NK-92 treated with Interleukin-12 subunit alpha and Interleukin-12 subunit beta, amount 100 ng/mL, for 24 hours (cell line): ENCODE measurements at regions not wholly inside any gene's neighbourhood (a gene's known extent, or its start where the extent isn't known, plus 50 kb on each side); places are given as distances from the start of the nearest gene placed in this dataset.
"Not testable (repeated sequence)": the region's sequence is repeated elsewhere in the genome, so short reads cannot be mapped to it uniquely, and the experiment has no call there.

Source experiments
- DNase-seq: peaks from one replicate; lab custom pipeline; 2025; lab: John Stamatoyannopoulos, UW

DNA sequence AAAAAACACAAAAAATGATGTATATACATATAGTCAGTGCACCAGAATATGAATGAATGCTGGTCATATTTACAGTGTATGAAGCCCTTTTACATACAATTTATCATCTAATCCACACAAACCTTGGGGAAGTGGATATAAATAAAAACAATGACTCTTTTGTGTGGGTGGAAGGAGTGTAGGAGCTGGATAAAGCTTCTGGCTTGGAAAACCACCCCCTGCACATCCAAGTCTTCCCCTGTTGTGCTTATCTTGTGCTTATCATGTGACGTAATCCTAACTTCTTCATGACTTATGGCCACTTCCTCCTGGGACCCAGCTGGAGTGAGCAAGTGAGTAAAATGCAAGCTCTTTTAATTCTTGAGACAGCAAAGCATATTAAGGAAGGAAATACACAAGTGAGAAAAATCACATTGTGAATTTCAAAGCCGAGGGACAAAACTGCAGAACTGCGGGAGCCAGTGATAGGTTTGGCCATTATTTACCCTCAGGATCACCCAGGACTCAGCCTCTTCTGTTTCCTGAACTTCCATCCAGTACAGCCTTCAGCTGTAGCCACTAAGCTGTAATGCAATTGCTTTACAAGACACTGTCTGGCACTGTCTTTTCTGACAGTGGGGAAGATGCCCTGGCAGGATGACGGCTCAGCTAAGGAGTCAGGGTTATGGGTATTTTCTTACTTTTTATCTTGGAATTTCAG, 104.0 kb upstream of the PPM1J start:
- DNase-seq, result no peak

DNA sequence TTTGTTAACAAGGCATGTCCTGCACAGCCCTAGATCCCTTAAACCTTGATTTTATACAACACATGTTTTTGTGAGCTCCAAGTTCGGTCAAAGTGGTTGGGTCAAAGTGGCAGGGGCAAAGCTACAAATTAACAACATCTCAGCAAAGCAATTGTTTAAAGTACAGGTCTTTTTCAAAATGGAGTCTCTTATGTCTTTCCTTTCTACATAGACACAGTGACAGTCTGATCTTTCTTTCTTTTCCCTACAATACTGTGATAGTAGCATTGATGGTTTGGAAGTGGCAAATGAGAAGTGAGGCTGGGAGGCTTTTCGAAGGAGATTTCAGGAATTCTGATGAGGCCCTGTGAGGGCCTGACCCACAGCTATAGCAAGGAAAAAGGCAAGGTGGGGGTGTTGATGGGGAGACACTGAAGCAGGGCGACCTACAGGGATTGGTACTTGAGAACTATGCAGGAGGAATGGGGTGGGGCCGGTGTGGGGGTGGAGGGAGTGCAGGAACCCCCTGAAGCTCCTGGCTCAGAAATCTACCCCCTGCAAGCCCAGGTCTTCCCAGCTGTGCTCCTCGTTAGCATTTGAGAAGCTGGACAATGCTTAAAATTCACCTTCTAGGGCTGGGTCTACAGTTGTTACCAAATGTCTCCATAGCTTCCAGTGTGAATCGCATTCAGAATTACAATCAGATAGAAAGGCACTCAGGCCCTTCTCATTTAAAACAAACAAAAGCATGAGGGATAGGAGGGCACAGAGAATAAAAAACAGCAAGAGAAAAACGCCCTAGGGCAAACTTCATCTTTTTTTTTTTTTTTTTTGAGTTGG, 102.6 kb upstream of the PPM1J start:
- DNase-seq, result no peak

- DNase-seq, result no peak
Measured at GRCh38 chr1:112815376-112815775, 100.2 kb upstream of the PPM1J start.

DNA sequence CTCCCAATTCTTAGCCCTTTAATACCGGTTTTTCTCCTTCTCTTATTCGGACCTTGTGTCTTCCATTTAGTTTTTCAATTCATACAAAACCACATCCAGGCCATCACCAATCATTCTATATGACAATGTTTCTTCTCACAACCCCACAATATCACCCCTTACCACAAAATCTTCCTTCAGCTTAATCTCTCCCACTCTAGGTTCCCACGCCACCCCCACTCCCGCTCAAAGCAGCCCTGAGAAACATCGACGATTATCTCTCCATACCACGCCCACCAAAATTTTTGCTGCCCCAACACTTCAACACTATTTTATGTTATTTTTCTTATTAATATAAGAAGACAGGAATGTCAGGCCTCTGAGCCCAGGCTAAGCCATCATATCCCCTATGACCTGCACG, 99.5 kb upstream of the PPM1J start:
- DNase-seq, result not testable (repeated sequence)

- DNase-seq, result peak; percentile 41
Measured at GRCh38 chr1:112808861-112809684, 93.9 kb upstream of the PPM1J start.

GRCh38 chr1:112807999-112808398, 92.9 kb upstream of the PPM1J start:
- DNase-seq, result no peak

DNA sequence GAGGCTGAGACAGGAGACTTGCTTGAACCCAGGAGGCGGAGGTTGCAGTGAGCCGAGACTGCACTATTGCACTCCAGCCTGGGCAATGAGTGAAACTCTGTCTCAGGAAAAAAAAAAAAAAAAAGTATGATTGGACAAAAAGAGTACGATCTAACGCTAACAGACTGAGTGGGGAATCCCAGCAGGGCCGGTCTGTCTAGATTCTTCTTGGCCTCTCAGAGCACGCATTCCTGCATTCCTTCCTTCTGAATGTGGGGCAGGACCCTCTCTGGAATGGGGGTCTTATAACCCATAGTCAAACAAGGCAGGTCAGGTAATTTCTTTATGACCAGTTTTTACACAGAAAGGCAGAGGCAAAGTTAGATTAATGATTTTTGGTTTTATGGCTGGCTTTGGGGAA, 92.0 kb upstream of the PPM1J start:
- no peak for DNase-seq

- no peak for DNase-seq
Measured at GRCh38 chr1:112806090-112806642, 91.0 kb upstream of the PPM1J start.

DNA sequence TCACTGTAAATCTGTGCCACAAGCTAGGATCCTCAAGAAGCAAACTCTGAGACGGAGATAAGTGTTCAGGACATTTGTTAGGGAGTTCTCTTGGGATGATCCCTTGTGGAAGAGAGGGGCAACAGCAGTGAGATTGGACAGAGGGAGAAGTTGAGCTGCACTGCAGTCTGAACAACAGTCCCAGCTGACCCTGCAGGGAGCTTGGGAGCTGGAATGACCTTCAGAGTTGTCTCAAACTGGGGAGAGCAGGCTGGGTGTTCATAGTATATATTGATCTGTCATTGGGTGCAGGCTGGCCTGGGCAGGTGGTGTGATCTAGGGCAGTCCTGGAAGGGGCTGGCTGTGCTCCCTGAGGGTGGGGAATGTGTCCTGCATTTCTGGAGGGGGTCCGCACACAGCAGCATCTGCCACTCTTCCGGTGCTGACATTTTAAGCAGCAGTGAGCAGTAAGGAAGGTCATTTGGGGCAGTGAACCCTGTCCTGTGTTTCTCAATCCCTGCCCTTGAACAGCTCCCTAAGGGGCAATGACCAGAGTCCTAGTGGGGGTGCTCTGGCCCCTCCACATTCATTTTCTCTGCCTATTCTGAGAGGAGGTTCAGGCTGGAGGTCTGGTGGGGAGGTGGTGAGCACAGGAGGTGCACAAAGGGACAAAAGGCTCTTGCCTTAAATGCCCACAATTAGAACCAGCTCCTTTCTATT, 90.2 kb upstream of the PPM1J start:
- no peak for DNase-seq

DNA sequence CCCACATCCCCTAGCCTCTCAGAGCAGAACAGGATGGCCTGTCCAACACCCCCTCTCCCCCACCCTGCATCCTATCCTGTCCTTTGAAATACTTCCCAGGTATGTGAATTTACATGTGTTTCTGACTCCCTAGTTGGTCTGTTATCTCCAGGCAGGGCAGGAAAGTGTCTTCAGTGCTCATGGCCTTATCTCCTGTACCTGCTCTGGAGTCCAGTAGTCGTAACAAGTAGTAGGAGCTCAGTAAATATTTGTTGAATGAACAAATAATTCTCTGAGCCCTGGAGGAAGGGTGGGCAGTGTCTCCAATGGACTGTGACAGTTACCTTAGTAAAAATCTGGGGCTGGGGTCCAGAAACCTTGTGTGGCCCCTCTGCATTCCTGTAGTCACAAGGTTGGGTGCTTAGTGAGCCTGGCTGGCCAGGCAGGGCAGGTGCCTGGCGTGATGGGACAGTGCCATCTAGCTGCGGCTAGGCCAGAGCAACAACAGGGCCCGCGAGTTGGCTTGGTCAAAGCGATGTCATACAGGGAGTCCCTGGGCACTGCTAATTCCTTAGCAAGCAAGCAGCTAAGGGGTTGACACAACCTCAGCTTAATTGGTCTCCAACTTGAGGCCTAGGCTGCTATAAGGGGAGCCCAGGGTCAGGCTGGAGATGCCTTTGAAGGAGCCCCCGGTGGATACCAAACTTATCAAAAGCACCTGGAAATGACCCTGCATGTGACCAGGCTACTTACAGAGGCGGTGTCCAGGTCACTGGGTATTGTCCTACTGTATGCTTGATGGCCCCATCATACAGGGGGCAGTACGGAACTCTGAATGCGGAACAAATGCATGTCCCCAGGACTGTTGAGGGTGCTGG, 89.0 kb upstream of the PPM1J start:
- peak; percentile 25 for DNase-seq

GRCh38 chr1:112800289-112800688, 85.2 kb upstream of the PPM1J start:
- no peak for DNase-seq

GRCh38 chr1:112798292-112798691, 83.2 kb upstream of the PPM1J start:
- DNase-seq, result no peak

- DNase-seq, result no peak
Measured at GRCh38 chr1:112797224-112797623, 82.1 kb upstream of the PPM1J start.

- DNase-seq, result no peak
Measured at GRCh38 chr1:112794654-112795239, 79.6 kb upstream of the PPM1J start.

GRCh38 chr1:112793631-112794565, 78.8 kb upstream of the PPM1J start:
- DNase-seq, result no peak

DNA sequence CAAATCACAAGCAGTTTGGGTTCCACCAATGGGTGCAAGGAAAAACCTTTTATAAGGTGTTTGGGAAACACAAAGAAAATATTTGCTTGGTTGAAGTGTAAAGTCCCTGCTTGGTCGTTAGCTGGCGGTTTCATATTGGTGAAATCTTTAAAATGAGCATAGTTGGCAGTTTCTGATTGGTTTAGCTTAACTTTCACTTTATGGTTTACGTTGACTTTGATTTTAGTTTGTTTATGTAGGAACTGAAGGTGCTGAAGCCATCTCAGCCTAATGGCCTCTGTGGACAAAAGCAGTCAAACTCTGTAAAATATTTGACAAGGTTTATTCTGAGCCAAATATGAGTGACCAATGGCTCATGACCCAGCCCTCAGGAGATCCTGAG, 76.6 kb upstream of the PPM1J start:
- no peak for DNase-seq

DNA sequence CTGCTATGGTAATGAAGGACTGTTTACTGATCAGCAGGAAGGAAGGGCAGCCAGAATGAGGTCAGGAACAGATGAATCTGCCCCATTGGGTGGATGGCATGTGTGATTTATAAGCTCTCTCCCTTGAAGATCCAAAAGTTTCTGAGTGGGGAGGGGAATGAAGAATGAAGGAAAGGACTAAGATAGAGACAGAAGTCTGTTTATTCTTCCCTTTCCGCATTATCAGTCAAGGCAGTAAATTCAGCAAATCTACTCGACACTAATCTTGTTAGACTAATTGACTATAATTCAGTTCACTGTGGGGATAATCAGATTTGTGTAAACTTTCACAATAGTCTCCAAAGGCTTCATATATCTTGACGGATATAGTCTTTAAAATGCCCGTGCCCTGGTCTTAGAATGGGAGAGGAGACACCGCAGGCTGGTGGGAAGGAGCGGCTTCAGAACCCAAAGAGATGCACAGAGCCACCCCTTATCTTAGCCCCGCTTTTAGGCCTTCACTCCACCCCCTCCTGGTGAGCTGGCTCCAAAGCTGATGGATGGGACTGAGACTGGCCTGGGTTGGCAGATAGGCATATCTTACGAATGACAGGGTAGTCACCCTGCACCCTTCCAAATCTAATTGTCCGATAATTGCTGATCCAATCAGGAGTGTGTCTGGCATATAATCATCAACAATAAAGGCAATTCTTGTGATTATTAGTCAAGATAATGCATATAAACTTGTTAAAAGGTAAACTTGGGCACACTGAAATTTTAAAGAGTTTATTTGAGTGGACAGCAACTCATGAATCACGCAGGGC, 76.0 kb upstream of the PPM1J start:
- no peak for DNase-seq

DNA sequence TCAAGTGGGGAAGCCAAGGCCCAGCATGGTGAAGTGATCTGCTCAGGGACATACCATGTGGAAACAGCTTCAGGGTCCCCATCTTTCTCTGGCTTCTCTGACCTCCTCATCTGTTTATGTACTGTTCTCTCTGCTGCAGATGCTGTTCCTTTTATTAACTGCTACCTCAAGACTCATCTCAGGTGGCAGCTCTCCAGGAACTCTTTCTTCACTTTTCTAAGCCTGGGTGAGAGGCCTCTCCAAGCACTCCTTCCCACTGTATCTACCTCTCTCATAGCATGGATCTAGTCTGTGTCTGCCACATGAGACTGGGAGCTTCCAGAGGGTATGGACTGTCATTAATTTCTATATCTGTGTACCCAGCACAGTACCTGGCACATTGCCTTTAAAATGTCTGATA, 73.4 kb upstream of the PPM1J start:
- DNase-seq, result no peak
